ENCODE measurements at regions not wholly inside any gene's neighbourhood (a gene's known extent, or its start where the extent isn't known, plus 50 kb on each side); places are given as distances from the start of the nearest gene placed in this dataset.

DNA sequence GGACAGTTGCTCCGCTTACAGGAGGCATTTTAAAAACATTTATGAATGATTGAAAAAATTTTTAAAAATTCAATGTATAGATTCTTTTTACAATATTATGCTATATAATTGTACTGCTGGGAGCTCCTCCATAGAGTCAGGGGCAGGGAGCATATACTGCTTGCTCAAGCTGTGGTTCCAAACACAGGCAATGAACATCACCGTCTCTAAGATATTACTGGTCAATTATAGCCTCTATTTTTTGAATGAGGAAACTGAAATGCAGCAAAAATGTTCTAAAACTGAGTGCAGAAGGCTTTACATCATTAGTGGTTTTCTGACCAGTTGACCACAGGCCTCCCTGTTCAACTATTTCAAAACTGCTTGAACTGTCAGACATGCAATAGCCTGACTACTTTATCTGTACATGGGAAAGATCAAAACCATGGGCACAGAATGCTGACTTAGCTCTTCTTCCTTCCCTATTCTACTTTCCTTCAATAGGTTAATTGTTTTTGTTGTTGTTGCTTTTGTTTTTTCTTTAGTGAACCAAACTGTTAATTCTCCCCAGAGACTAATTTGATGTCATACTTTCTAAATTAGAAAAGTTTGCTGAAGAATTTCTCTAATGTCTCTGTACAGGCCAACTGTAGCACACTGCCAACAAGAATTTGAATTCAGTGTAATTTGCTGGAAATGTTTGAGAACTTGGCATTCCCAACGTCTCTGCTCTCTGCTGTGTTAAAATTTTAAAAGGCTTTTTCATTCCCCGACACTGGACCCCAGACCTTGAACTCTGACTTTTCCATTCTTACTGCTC lies 107.6 kb upstream of the MPDZ start:
- Mint-ChIP-seq H3K9me3 (peaks cover 46 to 50% of the 10 kb centered on the region in 2 donors), H3K36me3 (peaks cover 0 to 29% of the 10 kb centered on the region in 2 donors), H3K27ac (no peak overlapping the region)
- ATAC-seq (no peak), DNase-seq (ENCODE audit: low spot score in 2 of 2) (no peak)

DNA sequence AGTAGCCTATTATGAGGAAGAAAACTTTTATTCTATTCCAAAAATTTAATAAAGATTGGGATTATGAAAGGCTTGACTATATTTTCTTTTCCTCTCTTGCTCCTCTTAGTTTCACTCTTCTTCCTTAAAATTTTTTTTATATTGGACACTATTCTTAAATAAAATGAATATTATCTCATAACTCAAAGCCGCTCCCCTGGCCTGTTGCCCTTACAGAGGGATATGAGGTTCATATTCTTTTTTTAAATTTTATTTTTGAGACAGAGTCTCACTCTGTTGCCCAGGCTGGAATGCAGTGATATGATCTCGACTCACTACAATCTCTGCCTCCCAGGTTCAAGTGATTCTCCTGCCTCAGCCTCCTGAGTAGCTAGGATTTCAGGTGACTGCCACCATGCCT lies 106.8 kb upstream of the MPDZ start:
- no peak overlapping the region for H3K27ac Mint-ChIP-seq
- peaks cover 0 to 24% of the 10 kb centered on the region in 2 donors for H3K36me3 Mint-ChIP-seq
- ATAC-seq: no peak
- H3K9me3 Mint-ChIP-seq: peaks cover 39 to 41% of the 10 kb centered on the region in 2 donors
- DNase-seq (ENCODE audit: low spot score in 2 of 2): no peak

DNA sequence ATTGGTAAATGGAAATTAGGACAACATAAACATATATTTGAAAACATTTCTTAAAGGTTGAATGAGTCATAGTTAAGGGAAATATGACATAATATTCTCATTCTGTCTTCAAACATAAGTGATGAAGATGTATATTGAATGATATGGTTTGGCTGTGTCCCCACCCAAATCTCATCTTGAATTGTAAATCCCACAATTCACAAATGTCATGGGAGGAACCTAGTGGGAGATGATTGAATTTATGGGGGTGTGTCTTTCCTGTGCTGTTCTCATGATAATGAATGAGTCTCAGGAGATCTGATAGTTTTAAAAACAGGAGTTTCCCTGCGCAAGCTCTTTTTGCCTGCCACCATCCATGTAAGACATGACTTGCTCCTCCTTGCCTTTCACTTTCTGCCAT lies 104.4 kb upstream of the MPDZ start:
- Mint-ChIP-seq H3K9me3 (peaks cover 24 to 26% of the 10 kb centered on the region in 2 donors), H3K36me3 (peaks cover 0 to 11% of the 10 kb centered on the region in 2 donors), H3K27ac (no peak overlapping the region)
- ATAC-seq (no peak), DNase-seq (ENCODE audit: low spot score in 2 of 2) (no peak)

DNA sequence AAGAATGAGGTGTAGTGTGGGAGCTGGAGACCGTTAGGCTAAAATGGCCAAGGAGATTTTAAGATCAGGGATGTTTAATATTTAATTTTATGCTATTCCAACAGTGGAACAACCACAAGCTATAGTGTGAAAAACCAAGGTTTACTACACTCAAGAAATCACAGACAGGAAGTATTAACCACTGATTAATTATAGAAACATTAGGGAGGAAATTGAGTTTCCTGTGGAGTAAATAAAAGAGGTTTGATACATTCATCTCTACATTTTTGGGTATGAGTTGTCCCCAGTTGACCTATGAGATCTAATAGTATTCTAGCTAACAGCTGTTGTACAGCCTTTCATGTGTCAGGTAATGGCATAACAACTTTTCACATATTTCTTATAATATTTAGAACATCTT lies 103.7 kb upstream of the MPDZ start:
- no peak for DNase-seq (ENCODE audit: low spot score in 2 of 2)
- Mint-ChIP-seq H3K9me3 (peaks cover 24 to 26% of the 10 kb centered on the region in 2 donors), H3K27ac (no peak overlapping the region)

DNA sequence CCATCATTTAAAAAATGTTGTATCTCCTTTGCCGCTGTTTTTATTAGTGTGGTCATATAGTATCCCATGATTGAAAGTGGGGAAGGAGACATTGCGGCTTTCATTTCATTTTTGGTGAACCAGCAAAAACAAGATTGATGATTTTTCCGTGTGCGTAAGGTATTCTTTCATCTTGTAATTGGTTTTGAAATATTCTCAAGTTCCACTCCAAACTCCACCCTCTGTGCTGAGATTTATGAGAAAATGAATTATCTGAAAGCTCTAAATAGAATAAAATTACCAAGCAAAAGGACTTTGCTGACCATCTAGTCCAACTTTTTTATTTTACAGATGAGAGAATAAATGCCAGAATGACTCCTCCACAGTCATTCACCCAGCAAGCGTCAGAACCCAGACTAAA lies 103.1 kb upstream of the MPDZ start:
- Mint-ChIP-seq H3K27ac (no peak overlapping the region), H3K9me3 (peaks cover 23 to 24% of the 10 kb centered on the region in 2 donors), H3K36me3 (peaks cover 0 to 9% of the 10 kb centered on the region in 2 donors)
- ATAC-seq (no peak), DNase-seq (ENCODE audit: low spot score in 2 of 2) (no peak)

More for the DNA sequence above, 103.7 kb upstream of the MPDZ start:
- peaks cover 0 to 11% of the 10 kb centered on the region in 2 donors for H3K36me3 Mint-ChIP-seq
- ATAC-seq: no peak

DNA sequence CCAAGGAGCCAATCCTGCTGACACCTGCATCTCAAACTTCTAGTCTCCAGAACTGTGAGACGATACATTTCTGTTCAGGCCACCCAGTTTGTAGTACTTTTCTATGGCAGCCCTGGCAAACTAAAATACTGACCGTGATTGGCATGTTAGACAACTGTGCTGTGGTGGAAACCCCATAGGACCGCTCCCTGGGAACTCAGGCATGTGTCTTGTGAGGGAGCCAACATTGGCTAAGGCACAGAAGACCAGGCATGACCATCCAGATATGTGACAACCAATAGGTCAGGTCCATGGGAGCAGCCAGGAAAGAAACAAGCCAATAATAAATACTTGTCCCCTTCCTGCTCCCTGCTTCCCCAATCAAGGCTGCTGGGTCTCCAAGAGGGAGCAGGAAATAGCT lies 101.4 kb upstream of the MPDZ start:
- Mint-ChIP-seq H3K9me3 (peaks cover 16 to 18% of the 10 kb centered on the region in 2 donors), H3K36me3 (peaks cover 0 to 4% of the 10 kb centered on the region in 2 donors), H3K27ac (no peak overlapping the region)
- no peak for ATAC-seq
- no peak for DNase-seq (ENCODE audit: low spot score in 2 of 2)

DNA sequence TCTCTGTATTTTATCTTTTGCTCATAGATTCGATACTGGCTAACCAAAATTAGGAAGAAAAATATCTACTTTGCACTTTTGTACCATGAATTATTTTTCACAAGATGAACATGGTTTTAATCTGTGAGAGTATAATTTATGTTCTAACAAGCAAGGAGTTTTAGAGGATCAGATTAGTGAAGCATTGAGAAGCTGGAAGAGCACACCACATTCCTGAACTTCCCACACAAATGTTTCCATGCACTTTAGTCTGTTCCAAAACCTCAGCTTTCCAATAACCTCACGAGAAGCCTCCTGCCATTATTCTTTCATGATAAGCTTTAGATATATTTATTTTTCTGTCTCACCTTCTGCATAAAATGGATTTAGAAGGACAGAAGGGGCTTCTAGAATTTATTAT lies 98.7 kb upstream of the MPDZ start:
- no peak overlapping the region for H3K27ac Mint-ChIP-seq
- no peak for DNase-seq (ENCODE audit: low spot score in 2 of 2)
- peaks cover 0 to 4% of the 10 kb centered on the region in 2 donors for H3K36me3 Mint-ChIP-seq
- ATAC-seq: no peak
- H3K9me3 Mint-ChIP-seq: peaks cover 5 to 8% of the 10 kb centered on the region in 2 donors

DNA sequence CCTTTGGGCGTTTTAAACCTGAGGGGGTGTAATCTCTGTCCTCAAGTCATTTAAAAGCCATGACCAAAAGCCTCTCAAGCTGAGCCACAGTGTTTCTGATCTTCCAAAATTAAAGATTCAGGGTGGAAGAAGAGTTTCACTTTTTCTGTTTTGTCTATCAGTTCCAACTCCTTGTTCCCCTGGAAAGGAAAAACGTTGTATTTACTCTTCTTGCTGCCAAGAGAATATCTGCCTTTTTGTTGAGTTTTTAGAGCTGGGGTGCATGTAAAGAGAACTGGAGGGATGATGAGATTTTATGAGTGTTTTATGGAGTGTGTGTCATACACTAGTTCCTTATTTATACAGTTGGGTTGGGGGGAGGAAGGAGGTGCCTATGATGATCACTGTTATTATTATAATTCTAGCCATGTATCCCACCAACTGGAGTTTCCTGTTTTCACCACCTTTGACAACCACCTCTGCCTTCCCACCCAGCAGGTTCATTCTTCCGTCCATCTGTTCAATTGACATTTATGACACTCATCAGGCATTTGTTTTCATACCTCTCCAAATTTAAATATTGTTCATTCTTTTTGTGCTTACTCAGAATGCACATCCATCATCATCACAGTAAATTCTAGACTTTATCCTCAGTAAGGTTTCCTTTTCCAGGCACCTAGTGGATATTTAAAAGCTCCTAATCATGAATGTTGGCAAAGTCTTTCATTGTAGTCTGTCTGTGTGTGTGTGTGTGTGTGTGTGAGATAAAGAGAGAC lies 97.9 kb upstream of the MPDZ start:
- no peak overlapping the region for H3K27ac Mint-ChIP-seq
- H3K9me3 Mint-ChIP-seq: peaks cover 5% of the 10 kb centered on the region in 2 donors
- no peak for DNase-seq (ENCODE audit: low spot score in 2 of 2)
- H3K36me3 Mint-ChIP-seq: peaks cover 0 to 4% of the 10 kb centered on the region in 2 donors
- ATAC-seq: no peak

DNA sequence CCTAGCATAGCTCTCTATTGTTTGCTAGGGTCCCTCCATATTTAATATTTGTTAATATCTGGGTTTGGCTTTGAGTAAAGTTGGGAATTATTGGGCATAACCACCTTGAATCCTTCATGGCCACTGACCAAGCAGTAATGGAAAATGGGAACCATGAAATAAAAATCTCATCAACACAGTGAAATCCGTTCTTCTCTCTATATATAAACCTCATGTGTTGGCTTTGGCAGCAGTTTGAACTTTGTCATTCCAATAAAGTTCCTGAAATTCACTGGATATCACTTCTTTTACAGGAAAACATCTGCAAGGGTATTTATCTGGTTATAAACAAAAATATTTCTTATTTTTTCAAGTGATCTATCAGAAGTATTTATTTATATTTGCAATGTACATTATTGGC lies 93.0 kb upstream of the MPDZ start:
- DNase-seq (ENCODE audit: low spot score in 2 of 2) (no peak), ATAC-seq (no peak)
- Mint-ChIP-seq H3K27ac (no peak overlapping the region), H3K9me3 (peaks cover 5% of the 10 kb centered on the region in 2 donors), H3K36me3 (no peaks in the 10 kb centered on the region)

DNA sequence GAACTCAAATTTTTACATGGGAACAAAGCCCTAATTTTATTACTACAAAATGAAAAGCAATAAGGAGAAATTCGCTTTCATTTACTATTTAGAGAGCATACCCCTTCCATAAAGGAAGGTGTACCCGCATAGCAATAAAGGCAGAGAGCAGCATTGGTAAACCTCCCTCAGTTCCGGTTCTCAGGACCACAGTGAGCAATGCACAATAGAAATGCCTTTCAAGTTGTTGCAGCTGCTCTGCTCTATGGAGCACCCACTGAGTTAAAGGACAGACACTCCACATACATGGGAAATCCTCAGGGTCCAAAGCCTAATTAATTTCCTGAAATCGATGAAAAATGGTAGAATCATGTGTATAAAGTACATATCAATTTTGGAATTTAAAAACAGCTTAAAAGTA lies 89.9 kb upstream of the MPDZ start:
- DNase-seq (ENCODE audit: low spot score in 2 of 2) (no peak), ATAC-seq (no peak)
- Mint-ChIP-seq H3K27ac (no peak overlapping the region), H3K36me3 (no peaks in the 10 kb centered on the region), H3K9me3 (peaks cover 6 to 9% of the 10 kb centered on the region in 2 donors)

DNA sequence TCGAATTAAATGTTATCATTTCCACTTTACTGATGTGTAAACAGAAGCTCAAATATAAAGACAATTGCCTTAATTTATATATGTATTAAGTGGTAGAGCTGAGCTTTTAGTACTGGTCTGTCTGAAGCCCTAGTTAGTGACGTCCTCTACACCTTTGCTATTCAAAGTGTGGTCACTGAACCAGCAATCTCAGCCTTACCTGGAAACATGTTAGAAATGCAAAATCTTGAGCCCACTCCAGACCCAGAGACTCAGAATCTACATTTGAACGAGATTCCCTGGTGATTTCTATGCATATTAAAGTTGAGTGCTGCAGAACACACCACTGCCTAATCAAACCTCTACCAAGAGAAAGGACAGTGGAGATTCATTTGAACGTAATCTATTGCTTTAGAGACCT lies 88.3 kb upstream of the MPDZ start:
- H3K27ac Mint-ChIP-seq: no peak overlapping the region
- H3K36me3 Mint-ChIP-seq: no peaks in the 10 kb centered on the region
- no peak for ATAC-seq
- H3K9me3 Mint-ChIP-seq: peaks cover 6 to 9% of the 10 kb centered on the region in 2 donors
- DNase-seq (ENCODE audit: low spot score in 2 of 2): no peak

DNA sequence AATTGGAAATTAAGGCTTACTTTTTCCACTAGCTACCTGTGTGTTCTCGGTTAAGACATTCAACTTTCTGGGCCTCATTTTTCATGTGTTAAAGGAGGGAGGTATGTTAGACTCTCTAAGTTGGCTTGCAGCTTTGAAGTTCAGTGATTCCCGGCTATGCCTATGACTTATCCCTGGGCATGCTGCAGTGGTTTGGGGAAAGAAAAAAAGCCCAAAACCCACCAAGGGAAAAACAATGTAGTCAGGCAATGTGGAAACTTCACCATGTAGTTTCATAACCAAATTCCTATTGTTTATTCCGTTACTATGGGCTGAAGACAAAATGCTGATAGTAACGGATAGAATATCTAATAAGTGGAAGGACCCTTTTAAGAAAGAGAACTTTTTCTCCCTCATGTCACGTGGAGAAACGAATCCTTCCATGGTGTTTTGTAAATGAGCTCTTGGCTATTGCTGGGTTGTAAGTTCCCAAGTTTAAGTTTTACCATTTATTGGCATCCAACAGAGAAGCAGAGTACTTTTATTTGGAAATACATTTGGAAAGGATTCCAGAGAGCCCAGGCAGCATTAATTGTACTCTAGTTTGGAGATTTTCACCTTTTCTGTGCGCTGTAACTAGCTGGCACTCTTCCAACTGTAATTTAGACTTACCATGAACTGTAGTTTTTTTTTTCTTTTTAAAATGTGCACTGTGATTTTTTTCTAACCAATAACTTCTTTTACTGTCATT lies 84.9 kb upstream of the MPDZ start:
- no peak for DNase-seq (ENCODE audit: low spot score in 2 of 2)
- no peak for ATAC-seq
- Mint-ChIP-seq H3K36me3 (no peaks in the 10 kb centered on the region), H3K27ac (no peak overlapping the region), H3K9me3 (peaks cover 4 to 6% of the 10 kb centered on the region in 2 donors)

DNA sequence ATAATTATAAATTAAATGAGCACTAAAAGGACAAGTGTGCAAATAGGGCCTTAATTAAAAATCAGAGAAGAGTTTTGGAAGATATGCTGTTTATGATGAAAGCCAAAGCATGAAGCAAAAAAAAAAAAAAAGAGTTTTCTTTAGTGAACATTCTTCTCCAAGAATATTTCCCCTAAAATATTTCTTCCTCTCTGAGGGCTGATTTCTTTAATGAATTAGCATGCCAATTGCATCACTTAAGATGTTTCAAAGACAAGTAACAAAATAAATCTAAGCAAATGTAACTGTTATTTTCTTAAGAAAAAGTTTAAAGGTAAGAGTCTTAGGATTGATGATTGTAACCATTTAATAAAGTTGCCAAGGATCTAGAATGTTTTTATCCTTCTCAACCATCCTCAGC lies 81.6 kb upstream of the MPDZ start:
- H3K9me3 Mint-ChIP-seq: peaks cover 0 to 9% of the 10 kb centered on the region in 2 donors
- H3K36me3 Mint-ChIP-seq: no peaks in the 10 kb centered on the region
- DNase-seq (ENCODE audit: low spot score in 2 of 2): no peak
- H3K27ac Mint-ChIP-seq: no peak overlapping the region
- ATAC-seq: no peak

DNA sequence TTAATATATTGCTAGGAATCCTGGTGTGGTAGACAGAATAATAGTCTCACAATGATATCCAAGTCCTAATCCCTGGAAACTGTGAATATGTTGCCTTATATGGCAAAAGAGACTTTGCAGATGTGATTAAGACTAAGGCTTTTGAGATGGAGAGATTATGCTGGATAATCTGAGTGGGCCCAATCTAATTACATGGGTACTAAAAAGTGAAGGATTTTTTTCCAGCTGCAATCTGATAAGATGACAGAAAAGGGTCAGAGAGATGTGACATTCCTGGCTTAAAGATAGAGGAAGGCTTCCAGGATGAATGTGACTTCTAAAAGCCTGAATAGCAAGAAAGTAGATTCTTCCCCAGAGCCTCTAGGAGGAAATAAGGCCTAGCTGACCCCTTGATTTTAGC lies 80.7 kb upstream of the MPDZ start:
- no peak overlapping the region for H3K27ac Mint-ChIP-seq
- ATAC-seq (no peak), DNase-seq (ENCODE audit: low spot score in 2 of 2) (no peak)
- H3K36me3 Mint-ChIP-seq: no peaks in the 10 kb centered on the region
- peaks cover 0 to 5% of the 10 kb centered on the region in 2 donors for H3K9me3 Mint-ChIP-seq

DNA sequence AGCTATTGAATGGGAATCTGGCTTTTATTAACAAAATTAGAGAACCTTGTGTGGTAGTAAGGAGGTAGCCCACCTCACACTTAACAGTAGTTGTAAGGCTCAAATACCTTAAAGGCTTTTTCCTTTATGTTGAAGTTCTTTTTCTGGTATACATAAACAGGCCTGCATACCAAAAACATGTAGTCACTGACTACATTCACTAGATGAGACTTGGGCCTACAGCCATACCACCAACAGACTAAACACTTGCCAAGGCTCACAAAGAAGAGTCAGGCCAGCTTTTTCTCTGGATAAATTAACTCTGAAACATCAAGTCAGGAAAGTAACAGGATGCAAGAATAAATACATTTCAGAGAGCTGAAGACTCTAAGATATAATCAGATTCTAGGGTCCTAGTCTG lies 78.6 kb upstream of the MPDZ start:
- no peaks in the 10 kb centered on the region for H3K36me3 Mint-ChIP-seq
- H3K27ac Mint-ChIP-seq: no peak overlapping the region
- no peak for DNase-seq (ENCODE audit: low spot score in 2 of 2)

DNA sequence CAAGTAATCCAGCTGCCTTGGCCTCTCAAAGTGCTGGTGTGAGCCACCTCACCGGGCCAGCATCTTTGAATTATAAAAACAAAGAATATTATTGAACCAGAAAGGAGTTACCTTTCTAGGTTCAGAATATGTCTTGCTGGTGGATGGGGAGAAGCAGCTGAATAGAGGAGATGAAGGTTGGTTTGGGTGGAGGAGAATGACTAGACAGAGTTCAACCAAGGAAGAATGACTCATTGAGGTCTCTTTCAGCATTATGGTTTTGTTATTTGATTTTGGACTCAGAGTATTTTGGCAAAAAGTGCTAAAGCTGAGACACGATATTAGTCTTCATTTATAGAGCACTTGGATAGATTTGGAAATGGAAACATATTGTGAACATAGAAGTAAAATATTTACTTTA lies 75.2 kb upstream of the MPDZ start:
- DNase-seq (ENCODE audit: low spot score in 2 of 2) (no peak), ATAC-seq (no peak)
- no peaks in the 10 kb centered on the region for H3K36me3 Mint-ChIP-seq
- H3K9me3 Mint-ChIP-seq: peaks cover 0 to 5% of the 10 kb centered on the region in 2 donors
- no peak overlapping the region for H3K27ac Mint-ChIP-seq

More for the DNA sequence above, 78.6 kb upstream of the MPDZ start:
- no peak for ATAC-seq
- peaks cover 0 to 5% of the 10 kb centered on the region in 2 donors for H3K9me3 Mint-ChIP-seq

DNA sequence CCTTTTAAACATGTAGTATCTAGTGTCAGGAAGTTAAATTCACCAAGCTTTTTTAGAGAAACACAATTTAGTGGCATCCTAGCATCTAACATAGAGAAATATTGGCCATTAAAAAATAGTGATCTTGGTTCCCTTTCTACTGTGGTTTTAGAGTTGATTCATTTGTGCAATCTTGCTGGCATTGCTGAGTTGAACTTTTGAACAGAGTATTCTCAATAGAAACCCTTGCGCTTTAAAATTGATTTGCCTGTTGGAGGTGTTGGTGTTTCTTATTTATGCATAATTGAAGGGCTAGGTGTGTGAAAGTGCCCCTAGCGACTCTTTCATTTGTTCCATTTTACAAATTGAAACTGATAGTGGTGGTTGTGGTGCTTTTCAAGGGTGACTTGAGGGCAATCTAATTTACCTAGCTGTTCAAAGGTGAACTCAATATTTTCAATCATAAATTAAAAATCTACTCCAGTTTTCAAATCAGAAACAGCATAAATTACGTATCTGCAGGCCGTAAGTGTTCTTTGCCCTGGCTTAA lies 73.0 kb upstream of the MPDZ start:
- ATAC-seq (no peak), DNase-seq (ENCODE audit: low spot score in 2 of 2) (no peak)
- no peak overlapping the region for H3K27ac Mint-ChIP-seq
- H3K9me3 Mint-ChIP-seq: peaks cover 0 to under 1% of the 10 kb centered on the region in 2 donors
- no peaks in the 10 kb centered on the region for H3K36me3 Mint-ChIP-seq
